ENCODE measurements at regions not wholly inside any gene's neighbourhood (a gene's known extent, or its start where the extent isn't known, plus 50 kb on each side); places are given as distances from the start of the nearest gene placed in this dataset.

- H3K36me3 ChIP-seq (ENCODE audit: low read depth): no peaks in the 10 kb centered on the region
- H3K4me1 ChIP-seq (ENCODE audit: insufficient read depth, poor library complexity, severe bottlenecking): no peaks in the 10 kb centered on the region
- peaks cover 1% of the 10 kb centered on the region for H3K9me3 ChIP-seq (ENCODE audit: severe bottlenecking)
- no peak overlapping the region for H3K27ac ChIP-seq (ENCODE audit: poor library complexity, severe bottlenecking)
- no peak for TF ChIP-seq CTCF (IDR thresholded peaks at IDR 0.05; ENCODE audit: poor library complexity, severe bottlenecking)
- DNase-seq (ENCODE audit: low spot score) (peak; percentile 63), ATAC-seq (ENCODE audit: low read depth) (no peak)
- H3K27me3 ChIP-seq (ENCODE audit: insufficient read depth, poor library complexity, severe bottlenecking): peaks cover 21% of the 10 kb centered on the region
- H3K4me3 ChIP-seq (ENCODE audit: severe bottlenecking): no peak overlapping the region
Measured at GRCh38 chr14:104301731-104302460, 163.5 kb downstream of the KIF26A start.

- Histone ChIP-seq H3K27me3 (ENCODE audit: insufficient read depth, poor library complexity, severe bottlenecking) (peaks cover 21% of the 10 kb centered on the region), H3K36me3 (ENCODE audit: low read depth) (no peaks in the 10 kb centered on the region), H3K27ac (ENCODE audit: poor library complexity, severe bottlenecking) (no peak overlapping the region), H3K4me1 (ENCODE audit: insufficient read depth, poor library complexity, severe bottlenecking) (no peaks in the 10 kb centered on the region), H3K9me3 (ENCODE audit: severe bottlenecking) (peaks cover 1% of the 10 kb centered on the region), H3K4me3 (ENCODE audit: severe bottlenecking) (no peak overlapping the region)
- ATAC-seq (ENCODE audit: low read depth) (no peak), DNase-seq (ENCODE audit: low spot score) (peak; percentile 52)
- no peak for TF ChIP-seq CTCF (IDR thresholded peaks at IDR 0.05; ENCODE audit: poor library complexity, severe bottlenecking)
Measured at GRCh38 chr14:104302794-104303405, 164.5 kb downstream of the KIF26A start.

GRCh38 chr14:104303705-104304425 lies 165.5 kb downstream of the KIF26A start:
- Histone ChIP-seq H3K4me1 (ENCODE audit: insufficient read depth, poor library complexity, severe bottlenecking) (no peaks in the 10 kb centered on the region), H3K9me3 (ENCODE audit: severe bottlenecking) (peaks cover 1% of the 10 kb centered on the region), H3K27ac (ENCODE audit: poor library complexity, severe bottlenecking) (no peak overlapping the region), H3K4me3 (ENCODE audit: severe bottlenecking) (no peak overlapping the region), H3K36me3 (ENCODE audit: low read depth) (no peaks in the 10 kb centered on the region), H3K27me3 (ENCODE audit: insufficient read depth, poor library complexity, severe bottlenecking) (peaks cover 21% of the 10 kb centered on the region)
- no peak for ATAC-seq (ENCODE audit: low read depth)
- peak; percentile 70 for DNase-seq (ENCODE audit: low spot score)
- TF ChIP-seq CTCF (IDR thresholded peaks at IDR 0.05; ENCODE audit: poor library complexity, severe bottlenecking): no peak

GRCh38 chr14:104304451-104305351 lies 166.3 kb downstream of the KIF26A start:
- DNase-seq (ENCODE audit: low spot score) (peak; percentile 62), ATAC-seq (ENCODE audit: low read depth) (no peak)
- no peaks in the 10 kb centered on the region for H3K4me1 ChIP-seq (ENCODE audit: insufficient read depth, poor library complexity, severe bottlenecking)
- no peak for TF ChIP-seq CTCF (IDR thresholded peaks at IDR 0.05; ENCODE audit: poor library complexity, severe bottlenecking)
- H3K27ac ChIP-seq (ENCODE audit: poor library complexity, severe bottlenecking): no peak overlapping the region
- peaks cover 1% of the 10 kb centered on the region for H3K9me3 ChIP-seq (ENCODE audit: severe bottlenecking)
- no peak overlapping the region for H3K4me3 ChIP-seq (ENCODE audit: severe bottlenecking)
- peaks cover 21% of the 10 kb centered on the region for H3K27me3 ChIP-seq (ENCODE audit: insufficient read depth, poor library complexity, severe bottlenecking)
- H3K36me3 ChIP-seq (ENCODE audit: low read depth): no peaks in the 10 kb centered on the region
